Activated CD8-positive, alpha-beta T cell treated with anti-CD3 and anti-CD28 coated beads for 36 hours (primary cell): ENCODE measurements at regions not wholly inside any gene's neighbourhood (a gene's known extent, or its start where the extent isn't known, plus 50 kb on each side); places are given as distances from the start of the nearest gene placed in this dataset.

ENCODE experiments used
- ATAC-seq: fragments of 200-7000 bp; cut with Tn5 transposase; one replicate; pipeline ENCODE4 v1.10.0; 2021; ENCODE audit warnings: mild to moderate bottlenecking, moderate library complexity
- CTCF ChIA-PET: fragments of 350-600 bp; sonication (Branson Sonifier 250); formaldehyde crosslinking; loops from one replicate; lab custom pipeline; 2021; ENCODE audit warnings: antibody characterized with exemption; lab: Charles Lee
- POLR2A ChIA-PET: fragments of 350-600 bp; sonication (Branson Sonifier 250); formaldehyde crosslinking; loops from one replicate; lab custom pipeline; 2021; ENCODE audit warnings: antibody characterized with exemption; lab: Charles Lee
- DNase-seq: peaks from one replicate; pipeline ENCODE4 v3.0.0-alpha.2; 2020
- H3K27ac Mint-ChIP-seq: one replicate; pipeline ENCODE4 v1.8.0; 2021; ENCODE audit warnings: mild to moderate bottlenecking, mixed read lengths
- H3K27me3 Mint-ChIP-seq: one replicate; pipeline ENCODE4 v1.8.0; 2021; ENCODE audit warnings: mixed read lengths
- H3K36me3 Mint-ChIP-seq: one replicate; pipeline ENCODE4 v1.8.0; 2021; ENCODE audit warnings: low read depth, mixed read lengths
- H3K4me1 Mint-ChIP-seq: one replicate; pipeline ENCODE4 v1.8.0; 2021; ENCODE audit warnings: low read depth, mixed read lengths
- H3K4me3 Mint-ChIP-seq: one replicate; pipeline ENCODE4 v1.8.0; 2021; ENCODE audit warnings: mild to moderate bottlenecking, moderate library complexity, mixed read lengths
- H3K9me3 Mint-ChIP-seq: one replicate; pipeline ENCODE4 v1.8.0; 2021; ENCODE audit warnings: mixed read lengths
- CTCF ChIP-seq: fragments of 200-600 bp; IDR thresholded peaks from one replicate; pipeline ENCODE4 v1.8.0; 2022; ENCODE audit warnings: antibody characterized with exemption, mild to moderate bottlenecking
- intact Hi-C: fragments of 100-400 bp; cut with micrococcal nuclease; formaldehyde crosslinking; loops from one replicate; pipeline ENCODE4 v1.10.0; 2022

GRCh38 chr10:29176845-29177832 lies 111.7 kb upstream of the LYZL1 start:
- no peaks in the 10 kb centered on the region for H3K4me1 Mint-ChIP-seq
- H3K9me3 Mint-ChIP-seq = peaks cover 3% of the 10 kb centered on the region
- POLR2A ChIA-PET = no interaction called here
- peaks cover 17% of the 10 kb centered on the region for H3K27me3 Mint-ChIP-seq
- CTCF ChIA-PET = interaction anchor here (1.2 kb wide), 1 partner anchor 20 kb away, joined by 3 read pairs; no protein-coding TSS in a partner anchor
- no peak for TF ChIP-seq CTCF
- no peak overlapping the region for H3K4me3 Mint-ChIP-seq
- no peak overlapping the region for H3K27ac Mint-ChIP-seq
- no peaks in the 10 kb centered on the region for H3K36me3 Mint-ChIP-seq
- DNase-seq (no peak), ATAC-seq (no peak)
- intact Hi-C loops = no loop called here

GRCh38 chr10:29181936-29182335 lies 106.9 kb upstream of the LYZL1 start:
- peaks cover 5% of the 10 kb centered on the region for H3K27me3 Mint-ChIP-seq
- no peak overlapping the region for H3K4me3 Mint-ChIP-seq
- no peaks in the 10 kb centered on the region for H3K36me3 Mint-ChIP-seq
- POLR2A ChIA-PET = interaction anchor here (0.6 kb wide), 1 partner anchor 22 kb away, joined by 3 read pairs; no protein-coding TSS in a partner anchor
- CTCF ChIA-PET = no interaction called here
- TF ChIP-seq CTCF = no peak
- ATAC-seq = no peak
- H3K9me3 Mint-ChIP-seq = no peaks in the 10 kb centered on the region
- H3K4me1 Mint-ChIP-seq = no peaks in the 10 kb centered on the region
- DNase-seq = no peak
- no peak overlapping the region for H3K27ac Mint-ChIP-seq
- intact Hi-C loops = no loop called here

- H3K4me1 Mint-ChIP-seq = no peaks in the 10 kb centered on the region
- no peak overlapping the region for H3K27ac Mint-ChIP-seq
- ChIA-PET POLR2A (no interaction called here), CTCF (no interaction called here)
- H3K9me3 Mint-ChIP-seq = no peaks in the 10 kb centered on the region
- H3K36me3 Mint-ChIP-seq = no peaks in the 10 kb centered on the region
- no peak for TF ChIP-seq CTCF
- ATAC-seq (no peak), DNase-seq (no peak)
- no peak overlapping the region for H3K4me3 Mint-ChIP-seq
- peaks cover 5% of the 10 kb centered on the region for H3K27me3 Mint-ChIP-seq
- intact Hi-C loops = no loop called here
These were observed 105.4 kb upstream of the LYZL1 start for GRCh38 chr10:29183301-29183945.

- intact Hi-C loops = no loop called here
- Mint-ChIP-seq H3K4me3 (no peak overlapping the region), H3K9me3 (no peaks in the 10 kb centered on the region), H3K4me1 (no peaks in the 10 kb centered on the region), H3K36me3 (no peaks in the 10 kb centered on the region), H3K27me3 (peaks cover 2% of the 10 kb centered on the region), H3K27ac (no peak overlapping the region)
- CTCF ChIA-PET = interaction anchor here (1.4 kb wide), 1 partner anchor 34 kb away, joined by 3 read pairs; no protein-coding TSS in a partner anchor
- TF ChIP-seq CTCF = no peak
- no peak for DNase-seq
- POLR2A ChIA-PET = no interaction called here
- ATAC-seq = no peak
These were observed 104.5 kb upstream of the LYZL1 start for GRCh38 chr10:29184205-29185000.
